Transverse colon (tissue), 4 donors: ENCODE measurements at regions not wholly inside any gene's neighbourhood (a gene's known extent, or its start where the extent isn't known, plus 50 kb on each side); places are given as distances from the start of the nearest gene placed in this dataset.
"Not testable (repeated sequence)": the region's sequence is repeated elsewhere in the genome, so short reads cannot be mapped to it uniquely, and the experiment has no call there.

Experiments used
- DNase-seq: peaks from one replicate; pipeline ENCODE4 v3.0.0-alpha.2; 2019
- H3K27ac ChIP-seq, 4 donors: fragments of 200-600 bp; sonication (generic); 2 replicates each; pipeline ENCODE4 v1.5.1; 2016 to 2018; ENCODE audit warnings: inconsistent platforms in 4 of 4
- H3K27me3 ChIP-seq: fragments of 200-600 bp; sonication (generic); 2 replicates; pipeline ENCODE4 v1.5.1; 2017; ENCODE audit warnings: inconsistent platforms
- H3K36me3 ChIP-seq, 4 donors: fragments of 200-600 bp; sonication (generic); 2 replicates each; pipeline ENCODE4 v1.5.1; 2017 to 2019; ENCODE audit warnings: inconsistent platforms in 4 of 4
- H3K4me1 ChIP-seq, 4 donors: fragments of 200-600 bp; sonication (generic); 2 replicates each; pipeline ENCODE4 v1.5.1; 2017 to 2020; ENCODE audit warnings: inconsistent platforms in 4 of 4
- H3K4me3 ChIP-seq, 4 donors: fragments of 200-600 bp; sonication (generic); 1 replicate in 1 of 4; 2 replicates in 3 of 4; pipeline versions ENCODE4 v1.5.1 to v1.6.1; 2017 to 2019; ENCODE audit warnings: inconsistent platforms in 4 of 4
- H3K9me3 ChIP-seq, 2 donors: fragments of 200-600 bp; sonication (generic); 2 replicates each; pipeline ENCODE4 v1.5.1; 2017 to 2019; ENCODE audit warnings: inconsistent platforms in 2 of 2
- EP300 ChIP-seq: sonication (generic); formaldehyde crosslinking; IDR thresholded peaks from one replicate; pipeline ENCODE4 v1.6.1; 2017; ENCODE audit warnings: antibody characterized with exemption, low read depth
- POLR2A ChIP-seq: fragments of 450-650 bp; IDR thresholded peaks from one replicate; pipeline ENCODE4 v1.6.1; 2016; ENCODE audit warnings: antibody characterized with exemption, mild to moderate bottlenecking, moderate library complexity
- POLR2AphosphoS5 ChIP-seq, 3 donors: sonication (generic); formaldehyde crosslinking; IDR thresholded peaks; one replicate each; pipeline ENCODE4 v1.6.1; 2016; ENCODE audit warnings: antibody characterized with exemption in 3 of 3
- WGBS, 2 donors: methylation state at CpG; one replicate each; pipeline ENCODE4 v1.1.5; 2018; ENCODE audit warnings: low coverage in 1 of 2; 5-methylcytosine and 5-hydroxymethylcytosine counted together
- in situ Hi-C, 4 donors: fragments of 200-750 bp; cut with MboI; loops; one replicate each; pipeline versions ENCODE4 v1.15.0 to v1.15.1; 2017; ENCODE audit warnings: low sequenced_read_pairs in 3 of 4, low pct_ligation_motif_present in 1 of 4, low pct_unique_long_range_greater_than_20kb in 1 of 4
- intact Hi-C: fragments of 100-400 bp; cut with DNase I; formaldehyde crosslinking; loops from one replicate; pipeline ENCODE4 v1.15.1; 2023; ENCODE audit warnings: low total_unique reads
- TF ChIP-seq, protein P1 (sequence below), 5 experiments: fragments of 200-600 bp in 3 of 5; fragments of 450-650 bp in 2 of 5; sonication (generic) in 3 of 5; IDR thresholded peaks; 1 replicate in 2 of 5; 2 replicates in 3 of 5; pipeline ENCODE4 v1.5.1; 2016 to 2017; ENCODE audit warnings: antibody characterized with exemption in 5 of 5, inconsistent platforms in 3 of 5, mild to moderate bottlenecking in 2 of 5, moderate library complexity in 1 of 5

DNA sequence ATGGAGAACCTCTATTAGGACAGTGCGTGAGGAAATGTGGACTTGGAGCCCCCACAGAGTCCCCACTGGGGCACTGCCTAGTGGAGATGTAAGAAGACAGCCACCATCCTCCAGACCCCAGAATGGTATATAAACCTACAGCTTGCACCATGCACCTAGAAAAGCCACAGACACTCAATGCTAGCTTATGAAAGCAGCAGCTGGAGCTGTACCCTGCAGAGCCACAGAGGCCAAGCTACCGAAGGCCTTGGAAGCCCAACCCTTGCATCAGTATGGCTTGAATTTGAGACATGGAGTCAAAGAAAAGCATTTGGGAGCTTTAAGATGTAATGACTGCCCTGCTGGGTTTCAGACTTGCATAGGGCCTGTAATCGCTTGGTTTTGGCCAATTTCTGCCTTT, 361.3 kb downstream of the ZNF248 start:
- Histone ChIP-seq H3K4me1 (no peaks in the 10 kb centered on the region), H3K4me3 (no peak overlapping the region), H3K27me3 (no peaks in the 10 kb centered on the region), H3K9me3 (no peaks in the 10 kb centered on the region), H3K27ac (no peak overlapping the region), H3K36me3 (no peaks in the 10 kb centered on the region)
- DNase-seq, result no peak
- WGBS, 2 donors, result 40 to 87% methylated on average over 1 to 3 of the region's 3 CpGs
- TF ChIP-seq POLR2AphosphoS5 (IDR thresholded peaks at IDR 0.05) (no peak), EP300 (no peak), POLR2A (no peak)
- TF ChIP-seq, protein P1, sequence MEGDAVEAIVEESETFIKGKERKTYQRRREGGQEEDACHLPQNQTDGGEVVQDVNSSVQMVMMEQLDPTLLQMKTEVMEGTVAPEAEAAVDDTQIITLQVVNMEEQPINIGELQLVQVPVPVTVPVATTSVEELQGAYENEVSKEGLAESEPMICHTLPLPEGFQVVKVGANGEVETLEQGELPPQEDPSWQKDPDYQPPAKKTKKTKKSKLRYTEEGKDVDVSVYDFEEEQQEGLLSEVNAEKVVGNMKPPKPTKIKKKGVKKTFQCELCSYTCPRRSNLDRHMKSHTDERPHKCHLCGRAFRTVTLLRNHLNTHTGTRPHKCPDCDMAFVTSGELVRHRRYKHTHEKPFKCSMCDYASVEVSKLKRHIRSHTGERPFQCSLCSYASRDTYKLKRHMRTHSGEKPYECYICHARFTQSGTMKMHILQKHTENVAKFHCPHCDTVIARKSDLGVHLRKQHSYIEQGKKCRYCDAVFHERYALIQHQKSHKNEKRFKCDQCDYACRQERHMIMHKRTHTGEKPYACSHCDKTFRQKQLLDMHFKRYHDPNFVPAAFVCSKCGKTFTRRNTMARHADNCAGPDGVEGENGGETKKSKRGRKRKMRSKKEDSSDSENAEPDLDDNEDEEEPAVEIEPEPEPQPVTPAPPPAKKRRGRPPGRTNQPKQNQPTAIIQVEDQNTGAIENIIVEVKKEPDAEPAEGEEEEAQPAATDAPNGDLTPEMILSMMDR (IDR thresholded peaks at IDR 0.05), result no peak
- intact Hi-C loops (no loop called here), in situ Hi-C loops (no loop called here)

DNA sequence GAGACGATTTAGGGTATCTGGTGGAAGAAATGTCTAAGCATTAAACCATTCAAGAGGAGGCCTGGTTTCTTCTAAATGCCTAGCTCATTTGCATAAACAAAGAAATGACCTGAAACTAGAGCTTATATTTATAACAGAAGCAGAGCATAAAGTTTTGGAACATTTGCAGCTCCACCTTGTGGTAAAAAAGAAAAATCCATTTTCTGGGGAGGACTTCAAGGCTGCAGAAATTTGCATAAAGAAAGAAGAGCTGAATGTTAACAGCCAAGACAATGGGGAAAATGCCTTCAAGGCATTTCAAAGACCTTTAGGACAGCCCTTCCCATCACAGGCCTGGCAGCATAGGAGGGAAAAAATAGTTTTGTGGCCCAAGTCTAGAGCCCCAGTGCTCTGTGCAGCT, 362.0 kb downstream of the ZNF248 start:
- DNase-seq, result no peak
- no peaks in the 10 kb centered on the region for H3K9me3 ChIP-seq
- no peaks in the 10 kb centered on the region for H3K36me3 ChIP-seq
- WGBS, 2 donors, result 27 to 37% methylated on average over 1 of the region's 1 CpG
- H3K4me3 ChIP-seq, result no peak overlapping the region
- in situ Hi-C loops (no loop called here), intact Hi-C loops (no loop called here)
- no peaks in the 10 kb centered on the region for H3K27me3 ChIP-seq
- no peaks in the 10 kb centered on the region for H3K4me1 ChIP-seq
- no peak overlapping the region for H3K27ac ChIP-seq
- TF ChIP-seq, protein P1 (IDR thresholded peaks at IDR 0.05), result peak in 3 of 5 experiments; percentile 23 to 24 (median 24)
- TF ChIP-seq EP300, result no peak

DNA sequence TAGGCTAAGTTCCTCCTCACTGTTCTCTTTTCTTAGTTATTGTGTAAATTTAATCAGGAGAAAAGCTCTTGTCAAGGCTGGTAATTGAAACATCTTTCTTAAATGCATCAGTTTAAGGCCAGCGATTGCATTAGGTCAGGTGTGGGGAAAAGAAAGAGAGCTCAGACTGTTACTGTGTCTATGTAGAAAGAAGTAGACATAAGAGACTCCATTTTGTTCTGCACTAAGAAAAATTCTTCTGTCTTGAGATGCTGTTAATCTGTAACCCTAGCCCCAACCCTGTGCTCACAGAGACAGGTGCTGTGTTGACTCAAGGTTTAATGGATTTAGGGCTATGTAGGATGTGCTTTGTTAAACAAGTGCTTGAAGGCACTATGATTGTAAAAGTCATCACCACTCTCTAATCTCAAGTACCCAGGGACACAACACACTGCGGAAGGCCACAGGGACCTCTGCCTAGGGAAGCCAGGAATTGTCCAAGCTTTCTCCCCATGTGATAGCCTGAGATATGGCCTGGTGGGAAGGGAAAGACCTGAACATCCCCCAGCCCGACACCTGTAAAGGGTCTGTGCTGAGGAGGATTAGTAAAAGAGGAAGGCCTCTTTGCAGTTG, 364.1 kb downstream of the ZNF248 start:
- DNase-seq, H3K4me1 ChIP-seq, intact Hi-C loops, H3K36me3 ChIP-seq, H3K27ac ChIP-seq, H3K4me3 ChIP-seq, H3K9me3 ChIP-seq, H3K27me3 ChIP-seq, in situ Hi-C loops: not testable (repeated sequence)
- WGBS, 2 donors, result 44 to 75% methylated on average over 3 of the region's 3 CpGs

DNA sequence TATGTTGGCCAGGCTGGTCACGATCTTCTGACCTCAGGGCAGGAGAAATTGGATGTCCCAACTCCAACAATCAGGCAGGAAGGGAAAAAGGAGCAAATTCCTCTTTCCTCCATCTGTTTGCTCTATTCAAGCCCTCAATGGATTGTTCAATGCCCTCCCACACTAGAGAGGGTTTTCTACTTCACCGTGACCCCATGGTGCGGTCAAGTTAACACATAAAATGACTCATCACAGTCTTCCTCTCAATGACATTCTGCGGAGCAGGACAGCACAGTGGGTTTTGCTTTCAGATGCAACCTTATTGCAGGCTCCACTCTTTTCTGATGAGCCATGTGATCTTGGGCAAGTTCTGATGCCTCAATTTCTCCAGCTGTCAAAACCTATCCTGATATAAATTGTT, 364.9 kb downstream of the ANKRD30A start:
- Histone ChIP-seq H3K27ac (no peak overlapping the region), H3K36me3 (no peaks in the 10 kb centered on the region), H3K4me1 (no peaks in the 10 kb centered on the region), H3K4me3 (no peak overlapping the region), H3K9me3 (no peaks in the 10 kb centered on the region), H3K27me3 (no peaks in the 10 kb centered on the region)
- intact Hi-C loops, result no loop called here
- in situ Hi-C loops, result no loop called here
- DNase-seq, result no peak
- TF ChIP-seq POLR2A (no peak), POLR2AphosphoS5 (IDR thresholded peaks at IDR 0.05) (no peak), EP300 (no peak)
- TF ChIP-seq, protein P1 (IDR thresholded peaks at IDR 0.05), result no peak
- WGBS, 2 donors, result 73 to 83% methylated on average over 2 to 4 of the region's 4 CpGs

DNA sequence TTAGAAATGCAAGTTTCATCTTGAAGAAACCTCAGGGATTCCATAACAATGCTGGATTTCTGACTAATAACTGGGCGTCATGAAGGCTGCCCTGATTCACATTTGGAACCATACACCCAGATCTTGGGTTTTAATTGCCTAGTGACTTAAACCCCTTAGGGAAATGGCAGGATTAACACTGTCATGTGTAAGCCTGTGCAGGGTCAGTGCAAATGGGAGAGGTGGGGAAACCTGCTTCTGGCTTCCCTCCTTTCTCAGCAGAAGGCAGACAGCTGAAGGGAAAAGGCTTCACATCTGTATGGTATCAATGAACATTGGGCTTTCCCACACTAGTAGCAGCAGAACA, 364.2 kb downstream of the ANKRD30A start:
- Histone ChIP-seq H3K4me1 (no peaks in the 10 kb centered on the region), H3K27me3 (no peaks in the 10 kb centered on the region), H3K27ac (no peak overlapping the region), H3K9me3 (no peaks in the 10 kb centered on the region), H3K4me3 (no peak overlapping the region), H3K36me3 (no peaks in the 10 kb centered on the region)
- TF ChIP-seq EP300 (no peak), POLR2AphosphoS5 (IDR thresholded peaks at IDR 0.05) (no peak), POLR2A (no peak)
- no peak for DNase-seq
- in situ Hi-C loops (no loop called here), intact Hi-C loops (no loop called here)
- 93 to 100% methylated on average over 1 of the region's 1 CpG for WGBS, 2 donors
